GM21717 (cell line): ENCODE measurements at regions not wholly inside any gene's neighbourhood (a gene's known extent, or its start where the extent isn't known, plus 50 kb on each side); places are given as distances from the start of the nearest gene placed in this dataset.
"Not testable (repeated sequence)": the region's sequence is repeated elsewhere in the genome, so short reads cannot be mapped to it uniquely, and the experiment has no call there.

ENCODE experiments used
- ATAC-seq: cut with Tn5 transposase; IDR thresholded peaks from one replicate; pipeline ENCODE4 v1.9.1; 2021; ENCODE audit warnings: mild to moderate bottlenecking, moderate library complexity; ENCODE audit not compliant: unreplicated experiment

GRCh38 chr1:94769551-94769950 is 50.6 kb upstream of the SLC44A3 start:
- no peak for ATAC-seq

- no peak for ATAC-seq
These were observed 52.1 kb upstream of the SLC44A3 start for GRCh38 chr1:94768036-94768435.

- no peak for ATAC-seq
These were observed 54.2 kb upstream of the SLC44A3 start for GRCh38 chr1:94765958-94766357.

GRCh38 chr1:94759188-94759587 is 61.0 kb upstream of the SLC44A3 start:
- no peak for ATAC-seq

GRCh38 chr1:94757931-94758330 is 62.2 kb upstream of the SLC44A3 start:
- ATAC-seq: no peak

- no peak for ATAC-seq
These were observed 64.5 kb upstream of the SLC44A3 start for GRCh38 chr1:94755675-94756074.

GRCh38 chr1:94755016-94755415 is 65.1 kb upstream of the SLC44A3 start:
- ATAC-seq: not testable (repeated sequence)

- no peak for ATAC-seq
These were observed 65.6 kb upstream of the SLC44A3 start for GRCh38 chr1:94754570-94754969.

- no peak for ATAC-seq
These were observed 66.1 kb upstream of the SLC44A3 start for GRCh38 chr1:94754095-94754494.

- no peak for ATAC-seq
These were observed 66.8 kb upstream of the SLC44A3 start for GRCh38 chr1:94753171-94753972.

- not testable (repeated sequence) for ATAC-seq
These were observed 68.7 kb upstream of the SLC44A3 start for GRCh38 chr1:94751483-94751882.

GRCh38 chr1:94746635-94747525 is 73.3 kb upstream of the SLC44A3 start:
- ATAC-seq: no peak

- no peak for ATAC-seq
These were observed 74.4 kb upstream of the SLC44A3 start for GRCh38 chr1:94745742-94746141.

GRCh38 chr1:94743862-94744261 is 76.3 kb upstream of the SLC44A3 start:
- ATAC-seq: no peak

- ATAC-seq: no peak
These were observed 78.2 kb upstream of the SLC44A3 start for GRCh38 chr1:94741996-94742395.

GRCh38 chr1:94741510-94741909 is 78.6 kb upstream of the SLC44A3 start:
- ATAC-seq: no peak

- no peak for ATAC-seq
These were observed 80.6 kb upstream of the SLC44A3 start for GRCh38 chr1:94739521-94740061.

GRCh38 chr1:94738371-94738770 is 81.8 kb upstream of the SLC44A3 start:
- ATAC-seq: no peak

- ATAC-seq: no peak
These were observed 82.8 kb upstream of the SLC44A3 start for GRCh38 chr1:94737124-94737998.

GRCh38 chr1:94736549-94736948 is 83.6 kb upstream of the SLC44A3 start:
- ATAC-seq: no peak

- no peak for ATAC-seq
These were observed 84.1 kb upstream of the SLC44A3 start for GRCh38 chr1:94736073-94736472.
